Parathyroid adenoma (tissue), 2 donors: ENCODE measurements at regions not wholly inside any gene's neighbourhood (a gene's known extent, or its start where the extent isn't known, plus 50 kb on each side); places are given as distances from the start of the nearest gene placed in this dataset.

ENCODE experiments used
- H2AFZ ChIP-seq: fragments of 300-600 bp; sonication (generic); one replicate; pipeline ENCODE4 v1.7.0; 2017; ENCODE audit warnings: antibody characterized with exemption, mild to moderate bottlenecking
- H3K27ac ChIP-seq: fragments of 300-600 bp; sonication (generic); one replicate; pipeline ENCODE4 v1.7.0; 2017
- H3K27me3 ChIP-seq: fragments of 300-600 bp; sonication (generic); one replicate; pipeline ENCODE4 v1.7.0; 2017; ENCODE audit warnings: low read length; ENCODE audit not compliant: control insufficient read depth, insufficient read depth
- H3K36me3 ChIP-seq: fragments of 300-600 bp; sonication (generic); one replicate; pipeline ENCODE4 v1.7.0; 2017; ENCODE audit warnings: low read length; ENCODE audit not compliant: control insufficient read depth, insufficient read depth
- H3K4me1 ChIP-seq: fragments of 300-600 bp; sonication (generic); one replicate; pipeline ENCODE4 v1.7.0; 2017; ENCODE audit warnings: control low read depth
- H3K4me2 ChIP-seq: fragments of 300-600 bp; sonication (generic); one replicate; pipeline ENCODE4 v1.7.0; 2017; ENCODE audit warnings: low read length
- H3K4me3 ChIP-seq: fragments of 300-600 bp; sonication (generic); one replicate; pipeline ENCODE4 v1.7.0; 2017; ENCODE audit warnings: low read depth, low read length
- H3K79me2 ChIP-seq: fragments of 300-600 bp; sonication (generic); one replicate; pipeline ENCODE4 v1.7.0; 2017; ENCODE audit warnings: control low read depth
- H3K9ac ChIP-seq: fragments of 300-600 bp; sonication (generic); one replicate; pipeline ENCODE4 v1.7.0; 2017; ENCODE audit warnings: mild to moderate bottlenecking
- H3K9me3 ChIP-seq: fragments of 300-600 bp; sonication (generic); one replicate; pipeline ENCODE4 v1.7.0; 2017; ENCODE audit warnings: low read length; ENCODE audit not compliant: control insufficient read depth
- TF ChIP-seq, protein P1 (sequence below): fragments of 300-600 bp; sonication (generic); IDR thresholded peaks from one replicate; pipeline ENCODE4 v1.7.0; 2017; ENCODE audit warnings: antibody characterized with exemption, mild to moderate bottlenecking
- donor health status: primary hyperparathyroidism.

DNA sequence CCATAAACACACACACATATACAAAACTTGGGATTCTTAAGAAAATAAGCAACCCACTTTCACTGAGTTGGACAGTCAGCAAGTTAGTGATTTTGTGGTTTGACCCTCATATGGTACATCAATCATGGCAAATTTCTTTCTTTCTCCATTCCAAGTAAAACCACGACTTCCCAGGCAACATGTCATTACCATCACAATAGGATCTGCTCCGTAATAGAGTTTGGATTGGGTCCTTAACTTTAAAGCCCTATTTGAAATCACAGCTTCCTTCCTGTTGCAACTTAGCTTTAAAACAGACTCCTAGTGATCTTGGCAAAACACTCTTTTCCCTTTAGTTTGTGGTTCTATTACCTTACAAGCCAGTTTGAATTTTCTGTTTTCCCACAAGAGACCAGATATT lies 483.6 kb downstream of the INHBA start:
- Histone ChIP-seq H3K27ac (no peak overlapping the region), H3K4me2 (no peak overlapping the region), H3K9me3 (no peaks in the 10 kb centered on the region), H3K4me1 (no peaks in the 10 kb centered on the region), H2AFZ (no peak overlapping the region), H3K4me3 (no peak overlapping the region), H3K36me3 (no peaks in the 10 kb centered on the region), H3K27me3 (no peaks in the 10 kb centered on the region), H3K9ac (no peak overlapping the region), H3K79me2 (no peaks in the 10 kb centered on the region)
- TF ChIP-seq, protein P1, sequence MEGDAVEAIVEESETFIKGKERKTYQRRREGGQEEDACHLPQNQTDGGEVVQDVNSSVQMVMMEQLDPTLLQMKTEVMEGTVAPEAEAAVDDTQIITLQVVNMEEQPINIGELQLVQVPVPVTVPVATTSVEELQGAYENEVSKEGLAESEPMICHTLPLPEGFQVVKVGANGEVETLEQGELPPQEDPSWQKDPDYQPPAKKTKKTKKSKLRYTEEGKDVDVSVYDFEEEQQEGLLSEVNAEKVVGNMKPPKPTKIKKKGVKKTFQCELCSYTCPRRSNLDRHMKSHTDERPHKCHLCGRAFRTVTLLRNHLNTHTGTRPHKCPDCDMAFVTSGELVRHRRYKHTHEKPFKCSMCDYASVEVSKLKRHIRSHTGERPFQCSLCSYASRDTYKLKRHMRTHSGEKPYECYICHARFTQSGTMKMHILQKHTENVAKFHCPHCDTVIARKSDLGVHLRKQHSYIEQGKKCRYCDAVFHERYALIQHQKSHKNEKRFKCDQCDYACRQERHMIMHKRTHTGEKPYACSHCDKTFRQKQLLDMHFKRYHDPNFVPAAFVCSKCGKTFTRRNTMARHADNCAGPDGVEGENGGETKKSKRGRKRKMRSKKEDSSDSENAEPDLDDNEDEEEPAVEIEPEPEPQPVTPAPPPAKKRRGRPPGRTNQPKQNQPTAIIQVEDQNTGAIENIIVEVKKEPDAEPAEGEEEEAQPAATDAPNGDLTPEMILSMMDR: no peak

DNA sequence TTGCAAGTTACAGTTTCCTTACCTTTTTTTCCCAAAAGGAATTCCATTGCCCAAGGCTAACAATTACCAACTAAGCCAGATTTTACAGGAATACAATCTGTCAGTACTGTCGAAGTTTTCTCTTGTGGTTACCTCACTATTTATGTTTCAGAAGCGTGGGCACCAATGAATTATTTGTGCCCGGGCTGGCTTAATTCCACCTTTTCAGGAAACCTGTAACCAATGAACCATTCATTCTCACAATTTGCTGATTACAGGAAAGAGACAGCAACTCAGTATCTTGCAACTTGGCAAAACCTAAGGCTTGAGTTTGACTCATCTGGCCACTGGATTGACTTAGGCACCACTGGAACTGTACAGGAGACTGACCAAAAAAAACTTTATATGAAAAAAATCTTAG lies 485.6 kb downstream of the INHBA start:
- H3K9me3 ChIP-seq: no peaks in the 10 kb centered on the region

GRCh38 chr7:41207141-41207540 lies 495.7 kb downstream of the INHBA start:
- H3K27me3 ChIP-seq: no peaks in the 10 kb centered on the region
- TF ChIP-seq, protein P1: no peak

More for the DNA sequence above, 485.6 kb downstream of the INHBA start:
- H3K27me3 ChIP-seq: no peaks in the 10 kb centered on the region
- H3K79me2 ChIP-seq: no peaks in the 10 kb centered on the region
- H2AFZ ChIP-seq: no peak overlapping the region
- H3K27ac ChIP-seq: no peak overlapping the region
- TF ChIP-seq, protein P1: no peak
- H3K4me3 ChIP-seq: no peak overlapping the region
- no peak overlapping the region for H3K9ac ChIP-seq
- H3K36me3 ChIP-seq: no peaks in the 10 kb centered on the region
- H3K4me1 ChIP-seq: no peaks in the 10 kb centered on the region
- no peak overlapping the region for H3K4me2 ChIP-seq

DNA sequence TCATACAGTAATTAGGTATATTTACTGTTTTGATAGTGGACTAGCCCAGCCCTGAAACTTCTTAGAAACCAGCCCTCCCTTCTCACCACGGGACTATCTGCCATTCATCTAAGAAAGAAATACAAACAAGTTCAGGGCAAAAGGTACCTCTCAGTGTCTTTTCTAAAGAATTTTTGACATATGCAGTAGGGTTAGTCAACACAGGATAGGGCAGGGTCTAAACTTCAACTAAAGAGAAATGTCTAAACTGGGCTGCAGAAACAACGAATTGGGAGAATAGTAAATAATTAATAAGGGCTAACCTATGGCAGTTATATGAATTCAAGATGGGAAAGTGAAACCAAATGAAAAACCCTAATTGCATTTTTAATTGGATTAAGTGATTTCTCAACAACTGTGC lies 496.6 kb downstream of the INHBA start:
- H3K4me3 ChIP-seq: no peak overlapping the region
- H3K9ac ChIP-seq: no peak overlapping the region
- no peaks in the 10 kb centered on the region for H3K36me3 ChIP-seq
- H2AFZ ChIP-seq: no peak overlapping the region
- no peak overlapping the region for H3K4me2 ChIP-seq
- H3K79me2 ChIP-seq: no peaks in the 10 kb centered on the region
- no peaks in the 10 kb centered on the region for H3K27me3 ChIP-seq
- TF ChIP-seq, protein P1: no peak
- H3K27ac ChIP-seq: no peak overlapping the region
- H3K4me1 ChIP-seq: no peaks in the 10 kb centered on the region
- H3K9me3 ChIP-seq: no peaks in the 10 kb centered on the region

More at GRCh38 chr7:41207141-41207540, 495.7 kb downstream of the INHBA start:
- no peak overlapping the region for H3K9ac ChIP-seq
- H3K4me3 ChIP-seq: no peak overlapping the region
- no peak overlapping the region for H3K27ac ChIP-seq
- no peaks in the 10 kb centered on the region for H3K36me3 ChIP-seq
- H3K79me2 ChIP-seq: no peaks in the 10 kb centered on the region
- H3K4me2 ChIP-seq: no peak overlapping the region
- H2AFZ ChIP-seq: no peak overlapping the region
- H3K9me3 ChIP-seq: no peaks in the 10 kb centered on the region
- H3K4me1 ChIP-seq: no peaks in the 10 kb centered on the region

GRCh38 chr7:41205600-41205999 lies 497.3 kb downstream of the INHBA start:
- Histone ChIP-seq H3K4me1 (no peaks in the 10 kb centered on the region), H3K9me3 (no peaks in the 10 kb centered on the region), H3K27ac (no peak overlapping the region), H3K9ac (no peak overlapping the region), H3K36me3 (no peaks in the 10 kb centered on the region), H3K27me3 (no peaks in the 10 kb centered on the region), H3K4me2 (no peak overlapping the region), H3K4me3 (no peak overlapping the region), H2AFZ (no peak overlapping the region), H3K79me2 (no peaks in the 10 kb centered on the region)
- TF ChIP-seq, protein P1: no peak
